Esophagus squamous epithelium (tissue), 4 donors: ENCODE measurements at regions not wholly inside any gene's neighbourhood (a gene's known extent, or its start where the extent isn't known, plus 50 kb on each side); places are given as distances from the start of the nearest gene placed in this dataset.

Experiments used
- CTCF ChIP-seq, 6 experiments: fragments of 450-650 bp in 4 of 6; fragments of 200-600 bp in 2 of 6; sonication (generic) in 2 of 6; IDR thresholded peaks; one replicate each; pipeline ENCODE4 v1.5.1; 2016 to 2019; ENCODE audit warnings: antibody characterized with exemption in 6 of 6, mild to moderate bottlenecking in 4 of 6, moderate library complexity in 4 of 6
- POLR2A ChIP-seq, 4 donors: fragments of 450-650 bp; IDR thresholded peaks; one replicate each; pipeline ENCODE4 v1.6.1; 2017; ENCODE audit warnings: antibody characterized with exemption in 4 of 4, mild to moderate bottlenecking in 4 of 4, moderate library complexity in 3 of 4

- no peak for TF ChIP-seq CTCF (IDR thresholded peaks at IDR 0.05)
- no peak for TF ChIP-seq POLR2A (IDR thresholded peaks at IDR 0.05)
Observed at GRCh38 chr21:16579538-16579937, 849.8 kb downstream of the USP25 start.
